ENCODE measurements at regions not wholly inside any gene's neighbourhood (a gene's known extent, or its start where the extent isn't known, plus 50 kb on each side); places are given as distances from the start of the nearest gene placed in this dataset. TPM values are rescaled to one million over a fixed set of nuclear protein-coding genes. Genes with fewer than 3 reads are reported as not detected.
"Not testable (repeated sequence)": the region's sequence is repeated elsewhere in the genome, so short reads cannot be mapped to it uniquely, and the experiment has no call there.

GRCh38 chr11:24413391-24413790, 83.5 kb upstream of the LUZP2 start:
- peaks cover 8% of the 10 kb centered on the region; the same call in 1 of the 2 replicates for H3K36me3 Mint-ChIP-seq (ENCODE audit: low read depth)
- H3K27ac Mint-ChIP-seq = no peak overlapping the region
- H3K27me3 Mint-ChIP-seq (ENCODE audit: insufficient read depth) = no peaks in the 10 kb centered on the region; the same call in 1 of the 2 replicates
- no peaks in the 10 kb centered on the region; the same call in 1 of the 2 replicates for H3K4me1 Mint-ChIP-seq (ENCODE audit: low read depth)
- no peak for DNase-seq
- H3K4me3 Mint-ChIP-seq = no peak overlapping the region
- H3K9me3 Mint-ChIP-seq = peaks cover 17% of the 10 kb centered on the region
- TF ChIP-seq, protein P1, sequence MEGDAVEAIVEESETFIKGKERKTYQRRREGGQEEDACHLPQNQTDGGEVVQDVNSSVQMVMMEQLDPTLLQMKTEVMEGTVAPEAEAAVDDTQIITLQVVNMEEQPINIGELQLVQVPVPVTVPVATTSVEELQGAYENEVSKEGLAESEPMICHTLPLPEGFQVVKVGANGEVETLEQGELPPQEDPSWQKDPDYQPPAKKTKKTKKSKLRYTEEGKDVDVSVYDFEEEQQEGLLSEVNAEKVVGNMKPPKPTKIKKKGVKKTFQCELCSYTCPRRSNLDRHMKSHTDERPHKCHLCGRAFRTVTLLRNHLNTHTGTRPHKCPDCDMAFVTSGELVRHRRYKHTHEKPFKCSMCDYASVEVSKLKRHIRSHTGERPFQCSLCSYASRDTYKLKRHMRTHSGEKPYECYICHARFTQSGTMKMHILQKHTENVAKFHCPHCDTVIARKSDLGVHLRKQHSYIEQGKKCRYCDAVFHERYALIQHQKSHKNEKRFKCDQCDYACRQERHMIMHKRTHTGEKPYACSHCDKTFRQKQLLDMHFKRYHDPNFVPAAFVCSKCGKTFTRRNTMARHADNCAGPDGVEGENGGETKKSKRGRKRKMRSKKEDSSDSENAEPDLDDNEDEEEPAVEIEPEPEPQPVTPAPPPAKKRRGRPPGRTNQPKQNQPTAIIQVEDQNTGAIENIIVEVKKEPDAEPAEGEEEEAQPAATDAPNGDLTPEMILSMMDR (IDR thresholded peaks at IDR 0.05) = no peak

- peaks cover 17% of the 10 kb centered on the region for H3K9me3 Mint-ChIP-seq
- not testable (repeated sequence) for H3K27ac Mint-ChIP-seq; DNase-seq; H3K27me3 Mint-ChIP-seq (ENCODE audit: insufficient read depth); H3K4me1 Mint-ChIP-seq (ENCODE audit: low read depth); H3K4me3 Mint-ChIP-seq; H3K36me3 Mint-ChIP-seq (ENCODE audit: low read depth)
These were observed 80.8 kb upstream of the LUZP2 start for GRCh38 chr11:24415955-24416636.

DNA sequence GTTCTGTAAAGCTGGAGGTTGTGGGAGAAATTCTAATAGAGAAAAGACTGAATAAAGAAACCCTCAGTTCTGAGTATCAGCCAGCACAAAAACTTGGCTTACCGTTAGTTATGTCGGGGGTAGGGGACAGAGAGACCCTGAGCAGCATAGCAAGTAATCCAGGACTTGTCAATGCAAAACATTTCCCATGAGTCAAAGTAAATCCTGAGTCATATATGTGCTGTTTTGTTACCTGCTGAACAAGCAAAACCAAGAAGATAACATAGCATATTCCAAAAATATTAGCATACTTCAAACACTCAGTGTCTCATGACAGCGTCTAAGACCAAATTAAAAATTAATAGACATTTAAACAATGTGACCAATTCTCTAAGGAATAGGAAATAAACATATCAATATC, 75.1 kb upstream of the LUZP2 start:
- peaks cover under 1% of the 10 kb centered on the region for H3K9me3 Mint-ChIP-seq
- TF ChIP-seq, protein P1 (IDR thresholded peaks at IDR 0.05) = no peak
- no peak overlapping the region for H3K27ac Mint-ChIP-seq
- no peak for DNase-seq
- H3K27me3 Mint-ChIP-seq (ENCODE audit: insufficient read depth) = no peaks in the 10 kb centered on the region
- H3K4me1 Mint-ChIP-seq (ENCODE audit: low read depth) = peaks cover 5% of the 10 kb centered on the region; the same call in 1 of the 2 replicates
- H3K36me3 Mint-ChIP-seq (ENCODE audit: low read depth) = 0 out of 2 replicates have a peak, but pooled peaks cover under 1% of the 10 kb centered on the region
- H3K4me3 Mint-ChIP-seq = no peak overlapping the region

DNA sequence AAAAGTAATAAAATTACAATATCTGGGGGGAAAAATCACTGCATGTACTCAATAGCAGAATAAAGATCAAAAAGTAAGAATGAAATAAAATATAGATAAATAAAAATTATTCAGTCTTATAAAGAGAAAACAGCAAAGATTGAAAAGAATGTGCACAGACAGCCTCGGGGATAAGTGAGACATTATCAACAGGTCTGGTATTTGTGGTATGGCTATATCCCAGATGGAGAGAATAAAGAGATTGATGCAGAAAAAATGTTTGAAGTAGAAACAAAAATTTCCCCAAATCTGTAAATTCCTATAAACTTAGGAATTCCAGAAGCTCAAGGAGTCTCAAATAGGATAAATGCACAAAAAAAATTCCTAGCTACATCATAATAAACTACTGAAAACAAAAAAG, 74.5 kb upstream of the LUZP2 start:
- Mint-ChIP-seq H3K27me3 (ENCODE audit: insufficient read depth) (no peaks in the 10 kb centered on the region), H3K4me1 (ENCODE audit: low read depth) (peaks cover 5% of the 10 kb centered on the region; the same call in 1 of the 2 replicates), H3K36me3 (ENCODE audit: low read depth) (no peaks in the 10 kb centered on the region), H3K4me3 (no peak overlapping the region; the same call in 1 of the 2 replicates), H3K9me3 (no peaks in the 10 kb centered on the region), H3K27ac (no peak overlapping the region)
- TF ChIP-seq, protein P1 (IDR thresholded peaks at IDR 0.05) = no peak
- no peak for DNase-seq

GRCh38 chr11:24437123-24437522, 59.7 kb upstream of the LUZP2 start:
- TF ChIP-seq, protein P1 (IDR thresholded peaks at IDR 0.05) = no peak
- no peaks in the 10 kb centered on the region for H3K36me3 Mint-ChIP-seq (ENCODE audit: low read depth)
- no peaks in the 10 kb centered on the region for H3K4me1 Mint-ChIP-seq (ENCODE audit: low read depth)
- H3K27me3 Mint-ChIP-seq (ENCODE audit: insufficient read depth) = no peaks in the 10 kb centered on the region; the same call in 1 of the 2 replicates
- H3K4me3 Mint-ChIP-seq = no peak overlapping the region
- no peak overlapping the region for H3K27ac Mint-ChIP-seq
- DNase-seq = no peak
- H3K9me3 Mint-ChIP-seq = peaks cover 4% of the 10 kb centered on the region; the same call in 1 of the 2 replicates

Small RNA genes lying in the stretch of these regions (microRNA-seq; reads per million reads assigned to microRNA genes)
- not detected for gene MIR8054

Data from HFFc6 (cell line).